COLO668 (cell line): ENCODE measurements at regions not wholly inside any gene's neighbourhood (a gene's known extent, or its start where the extent isn't known, plus 50 kb on each side); places are given as distances from the start of the nearest gene placed in this dataset.
"Not testable (repeated sequence)": the region's sequence is repeated elsewhere in the genome, so short reads cannot be mapped to it uniquely, and the experiment has no call there.

Source experiments
- DNase-seq: peaks from one replicate; lab custom pipeline; 2025; ENCODE audit not compliant: unreplicated experiment; lab: John Stamatoyannopoulos, UW

- no peak for DNase-seq
These were observed 112.1 kb upstream of the SIX2 start for GRCh38 chr2:45121236-45121927.

GRCh38 chr2:45120546-45120945 lies 111.3 kb upstream of the SIX2 start:
- no peak for DNase-seq

- no peak for DNase-seq
These were observed 110.6 kb upstream of the SIX2 start for GRCh38 chr2:45119855-45120254.

- DNase-seq = no peak
These were observed 109.8 kb upstream of the SIX2 start for GRCh38 chr2:45119038-45119437.

- no peak for DNase-seq
These were observed 108.1 kb upstream of the SIX2 start for GRCh38 chr2:45117383-45117782.

- DNase-seq = no peak
These were observed 105.9 kb upstream of the SIX2 start for GRCh38 chr2:45115181-45115580.

GRCh38 chr2:45114221-45114955 lies 105.1 kb upstream of the SIX2 start:
- no peak for DNase-seq

GRCh38 chr2:45112750-45113149 lies 103.5 kb upstream of the SIX2 start:
- no peak for DNase-seq

GRCh38 chr2:45105050-45105582 lies 95.9 kb upstream of the SIX2 start:
- DNase-seq = no peak

- DNase-seq = no peak
These were observed 95.2 kb upstream of the SIX2 start for GRCh38 chr2:45104429-45104828.

GRCh38 chr2:45103351-45104345 lies 94.4 kb upstream of the SIX2 start:
- DNase-seq = no peak

GRCh38 chr2:45102579-45103117 lies 93.4 kb upstream of the SIX2 start:
- no peak for DNase-seq

GRCh38 chr2:45102141-45102540 lies 92.9 kb upstream of the SIX2 start:
- DNase-seq = no peak

- no peak for DNase-seq
These were observed 87.7 kb upstream of the SIX2 start for GRCh38 chr2:45096996-45097395.

GRCh38 chr2:45096038-45096437 lies 86.8 kb upstream of the SIX2 start:
- DNase-seq = not testable (repeated sequence)

- DNase-seq = no peak
These were observed 84.4 kb upstream of the SIX2 start for GRCh38 chr2:45093663-45094062.

GRCh38 chr2:45093181-45093580 lies 83.9 kb upstream of the SIX2 start:
- DNase-seq = no peak

- DNase-seq = no peak
These were observed 80.5 kb upstream of the SIX2 start for GRCh38 chr2:45089554-45090261.

- DNase-seq = no peak
These were observed 76.2 kb upstream of the SIX2 start for GRCh38 chr2:45085487-45085886.

- no peak for DNase-seq
These were observed 75.2 kb upstream of the SIX2 start for GRCh38 chr2:45084361-45085020.
